HEK293 (cell line): ENCODE measurements at regions not wholly inside any gene's neighbourhood (a gene's known extent, or its start where the extent isn't known, plus 50 kb on each side); places are given as distances from the start of the nearest gene placed in this dataset.

Experiments
- CTCF ChIA-PET: fragments of 350-600 bp; formaldehyde crosslinking; extraction: SDS; loops from one replicate; lab custom pipeline; 2021; ENCODE audit warnings: antibody characterized with exemption; lab: Yijun Ruan, JAX
- POLR2A ChIA-PET: fragments of 300-600 bp; formaldehyde crosslinking; extraction: SDS; loops from one replicate; lab custom pipeline; 2020; ENCODE audit warnings: antibody characterized with exemption, inconsistent platforms; lab: Yijun Ruan, JAX
- H3K27ac ChIP-seq: fragments of 200-500 bp; sonication (Bioruptor generic); 2 replicates; pipeline ENCODE4 v1.5.1; 2014; ENCODE audit warnings: low read depth, low read length, control low read depth, inconsistent platforms; ENCODE audit errors: extremely low read depth
- H3K36me3 ChIP-seq, 2 experiments: fragments of 200-500 bp in 1 of 2; sonication (Bioruptor generic) in 1 of 2; 1 replicate in 1 of 2; 2 replicates in 1 of 2; pipeline ENCODE4 v1.5.1; 2014 to 2017; ENCODE audit warnings: inconsistent platforms in 2 of 2, low read length in 2 of 2; ENCODE audit not compliant: control insufficient read depth in 2 of 2, insufficient read depth in 1 of 2
- H3K4me1 ChIP-seq: fragments of 200-500 bp; sonication (Bioruptor generic); 2 replicates; pipeline ENCODE4 v1.5.1; 2014; ENCODE audit warnings: mild to moderate bottlenecking, low read length, inconsistent platforms; ENCODE audit not compliant: control insufficient read depth, insufficient read depth
- H3K4me3 ChIP-seq: 2 replicates; pipeline ENCODE4 v1.5.1; 2011; ENCODE audit warnings: low read depth, mild to moderate bottlenecking, control low read depth, low read length, moderate library complexity
- H3K9me3 ChIP-seq: fragments of 200-500 bp; sonication (Bioruptor generic); 2 replicates; pipeline ENCODE4 v1.5.1; 2014; ENCODE audit warnings: low read depth, low read length, inconsistent platforms; ENCODE audit not compliant: control insufficient read depth, insufficient read depth
- BCL11A ChIP-seq: fragments of 450-650 bp; formaldehyde crosslinking; IDR thresholded peaks from 2 replicates; pipeline ENCODE4 v1.5.1; 2016; ENCODE audit warnings: low read depth, missing biosample characterization, missing genetic modification characterization
- CTCF ChIP-seq: fragments of 450-650 bp; formaldehyde crosslinking; IDR thresholded peaks from 2 replicates; pipeline ENCODE4 v1.5.1; 2016; ENCODE audit warnings: missing biosample characterization, missing genetic modification characterization
- HOXD13 ChIP-seq: sonication (generic); formaldehyde crosslinking; IDR thresholded peaks from 2 replicates; pipeline ENCODE4 v1.8.0; 2022; ENCODE audit warnings: missing genetic modification reagents, borderline replicate concordance
- PRDM1 ChIP-seq: fragments of 450-650 bp; formaldehyde crosslinking; IDR thresholded peaks from 2 replicates; pipeline ENCODE4; 2016; ENCODE audit warnings: missing biosample characterization, missing genetic modification characterization
- REPIN1 ChIP-seq: fragments of 450-650 bp; formaldehyde crosslinking; IDR thresholded peaks from 2 replicates; pipeline ENCODE4 v1.5.1; 2017; ENCODE audit warnings: missing biosample characterization, missing genetic modification characterization, low read depth
- SCRT2 ChIP-seq: fragments of 450-650 bp; formaldehyde crosslinking; IDR thresholded peaks from 2 replicates; pipeline ENCODE4 v1.5.1; 2016; ENCODE audit warnings: missing biosample characterization, missing genetic modification characterization
- SP2 ChIP-seq: fragments of 450-650 bp; formaldehyde crosslinking; IDR thresholded peaks from 2 replicates; pipeline ENCODE4 v1.5.1; 2016; ENCODE audit warnings: missing biosample characterization, missing genetic modification characterization
- TSHZ1 ChIP-seq: fragments of 450-650 bp; formaldehyde crosslinking; IDR thresholded peaks from 2 replicates; pipeline ENCODE4 v1.5.1; 2016; ENCODE audit warnings: missing biosample characterization, missing genetic modification characterization, borderline replicate concordance
- ZBTB6 ChIP-seq: fragments of 450-650 bp; formaldehyde crosslinking; IDR thresholded peaks from 2 replicates; pipeline ENCODE4 v1.5.1; 2017; ENCODE audit warnings: missing biosample characterization, missing genetic modification characterization
- ZNF112 ChIP-seq: fragments of 450-650 bp; formaldehyde crosslinking; IDR thresholded peaks from 2 replicates; pipeline ENCODE4 v1.5.0; 2017; ENCODE audit warnings: missing biosample characterization, missing genetic modification characterization
- ZNF114 ChIP-seq: fragments of 450-650 bp; formaldehyde crosslinking; IDR thresholded peaks from 2 replicates; pipeline ENCODE4 v1.5.0; 2017; ENCODE audit warnings: missing biosample characterization, missing genetic modification characterization
- ZNF132 ChIP-seq: fragments of 450-650 bp; formaldehyde crosslinking; IDR thresholded peaks from 2 replicates; pipeline ENCODE4 v1.5.1; 2017; ENCODE audit warnings: missing biosample characterization, missing genetic modification characterization, borderline replicate concordance
- ZNF155 ChIP-seq: fragments of 450-650 bp; formaldehyde crosslinking; IDR thresholded peaks from 2 replicates; pipeline ENCODE4 v1.5.1; 2016; ENCODE audit warnings: missing biosample characterization, missing genetic modification characterization
- ZNF221 ChIP-seq: fragments of 450-650 bp; formaldehyde crosslinking; IDR thresholded peaks from 2 replicates; pipeline ENCODE4 v1.5.1; 2017; ENCODE audit warnings: missing biosample characterization, missing genetic modification characterization, borderline replicate concordance
- ZNF248 ChIP-seq: fragments of 450-650 bp; formaldehyde crosslinking; IDR thresholded peaks from 2 replicates; pipeline ENCODE4 v1.5.1; 2017; ENCODE audit warnings: missing biosample characterization, missing genetic modification characterization
- ZNF48 ChIP-seq: fragments of 450-650 bp; formaldehyde crosslinking; IDR thresholded peaks from 2 replicates; pipeline ENCODE4 v1.5.1; 2016; ENCODE audit warnings: missing biosample characterization, missing genetic modification characterization
- ZNF521 ChIP-seq: fragments of 450-650 bp; formaldehyde crosslinking; IDR thresholded peaks from 2 replicates; pipeline ENCODE4 v1.5.1; 2017; ENCODE audit warnings: missing biosample characterization, mild to moderate bottlenecking, missing genetic modification characterization
- ZNF548 ChIP-seq: fragments of 450-650 bp; formaldehyde crosslinking; IDR thresholded peaks from 2 replicates; pipeline ENCODE4 v1.5.1; 2016; ENCODE audit warnings: missing biosample characterization, missing genetic modification characterization
- ZNF664 ChIP-seq: fragments of 450-650 bp; formaldehyde crosslinking; IDR thresholded peaks from 2 replicates; pipeline ENCODE4 v1.5.1; 2016; ENCODE audit warnings: missing biosample characterization, missing genetic modification characterization
- ZNF707 ChIP-seq: fragments of 450-650 bp; formaldehyde crosslinking; IDR thresholded peaks from 2 replicates; pipeline ENCODE4 v1.5.1; 2016; ENCODE audit warnings: missing biosample characterization, missing genetic modification characterization
- ZNF777 ChIP-seq: fragments of 450-650 bp; formaldehyde crosslinking; IDR thresholded peaks from 2 replicates; pipeline ENCODE4 v1.5.1; 2017; ENCODE audit warnings: missing biosample characterization, missing genetic modification characterization, borderline replicate concordance
- ZNF791 ChIP-seq: fragments of 450-650 bp; formaldehyde crosslinking; IDR thresholded peaks from 2 replicates; pipeline ENCODE4 v1.5.1; 2016; ENCODE audit warnings: missing biosample characterization, missing genetic modification characterization

GRCh38 chr11:112856133-112856532, 105.1 kb upstream of the NCAM1 start:
- ChIA-PET POLR2A (no interaction called here), CTCF (no interaction called here)
- Histone ChIP-seq H3K4me1 (no peaks in the 10 kb centered on the region), H3K27ac (no peak overlapping the region), H3K36me3 (no peaks in the 10 kb centered on the region), H3K4me3 (no peak overlapping the region), H3K9me3 (no peaks in the 10 kb centered on the region)
- TF ChIP-seq ZNF777 (tag by site-specific recombination) (no peak), CTCF (tag by site-specific recombination) (no peak), ZBTB6 (tag by site-specific recombination) (no peak), ZNF114 (tag by site-specific recombination) (no peak), ZNF132 (tag by site-specific recombination) (no peak), ZNF521 (tag by site-specific recombination) (no peak), ZNF48 (tag by site-specific recombination) (no peak), ZNF664 (tag by site-specific recombination) (no peak), SCRT2 (tag by site-specific recombination) (no peak), ZNF112 (tag by site-specific recombination) (no peak), BCL11A (tag by site-specific recombination) (no peak), ZNF248 (tag by site-specific recombination) (no peak)

- POLR2A ChIA-PET = no interaction called here
- no peak for TF ChIP-seq PRDM1
- no peak for TF ChIP-seq ZNF707
- no peak for TF ChIP-seq HOXD13 (CRISPR knock-in tag)
- no peak for TF ChIP-seq ZNF221
- no peak for TF ChIP-seq REPIN1 (tag by site-specific recombination)
- no peak for TF ChIP-seq ZNF791 (tag by site-specific recombination)
- TF ChIP-seq ZNF548 (tag by site-specific recombination) = no peak
- no peak for TF ChIP-seq CTCF (tag by site-specific recombination)
- TF ChIP-seq TSHZ1 (tag by site-specific recombination) = no peak
- no peak for TF ChIP-seq ZNF777 (tag by site-specific recombination)
- no peak for TF ChIP-seq ZNF155 (tag by site-specific recombination)
- TF ChIP-seq SP2 (tag by site-specific recombination) = no peak
- TF ChIP-seq, all 188 proteins: peak for 0
- CTCF ChIA-PET = no interaction called here
- Histone ChIP-seq H3K4me3 (no peak overlapping the region), H3K4me1 (no peaks in the 10 kb centered on the region), H3K9me3 (no peaks in the 10 kb centered on the region), H3K36me3 (no peaks in the 10 kb centered on the region), H3K27ac (no peak overlapping the region)
Observed at GRCh38 chr11:112856591-112856990, 104.6 kb upstream of the NCAM1 start.
